ENCODE measurements at regions not wholly inside any gene's neighbourhood (a gene's known extent, or its start where the extent isn't known, plus 50 kb on each side); places are given as distances from the start of the nearest gene placed in this dataset.

GRCh38 chr6:19632230-19632629 lies 204.9 kb upstream of the ID4 start:
- Histone ChIP-seq H3K4me1 (ENCODE audit: insufficient read depth, low read length) (no peaks in the 10 kb centered on the region), H3K4me2 (ENCODE audit: insufficient read depth, low read length) (no peak overlapping the region), H4K20me1 (ENCODE audit: insufficient read depth, low read length) (no peaks in the 10 kb centered on the region), H3K79me2 (ENCODE audit: insufficient read depth, low read length) (no peaks in the 10 kb centered on the region), H3K36me3 (ENCODE audit: insufficient read depth, low read length) (no peaks in the 10 kb centered on the region), H3K4me3 (ENCODE audit: low read depth in 1 of 2, low read length in 2 of 2) (no peak overlapping the region), H3K27me3 (ENCODE audit: insufficient read depth, low read length, poor library complexity) (no peaks in the 10 kb centered on the region), H3K27ac (ENCODE audit: low read length) (no peak overlapping the region), H3K9ac (ENCODE audit: low read depth, low read length) (no peak overlapping the region), H3K9me3 (ENCODE audit: insufficient read depth, low read length, severe bottlenecking) (no peaks in the 10 kb centered on the region), H2AFZ (ENCODE audit: low read depth, low read length) (no peak overlapping the region)
- no peak for DNase-seq
- TF ChIP-seq EZH2 (IDR thresholded peaks at IDR 0.05; ENCODE audit: borderline replicate concordance, low read depth, low read length, severe bottlenecking): no peak
- TF ChIP-seq CTCF (IDR thresholded peaks at IDR 0.05; ENCODE audit: borderline replicate concordance, extremely low read depth, low read length, poor library complexity, severe bottlenecking): no peak
- no peak for ATAC-seq (ENCODE audit: insufficient read depth, low read depth)

GRCh38 chr6:19632786-19633185 lies 204.4 kb upstream of the ID4 start:
- no peak for DNase-seq
- H3K4me1 ChIP-seq (ENCODE audit: insufficient read depth, low read length): no peaks in the 10 kb centered on the region
- H3K4me3 ChIP-seq (ENCODE audit: low read depth in 1 of 2, low read length in 2 of 2): no peak overlapping the region
- no peak for TF ChIP-seq CTCF (IDR thresholded peaks at IDR 0.05; ENCODE audit: borderline replicate concordance, extremely low read depth, low read length, poor library complexity, severe bottlenecking)
- TF ChIP-seq EZH2 (IDR thresholded peaks at IDR 0.05; ENCODE audit: borderline replicate concordance, low read depth, low read length, severe bottlenecking): no peak
- H3K27me3 ChIP-seq (ENCODE audit: insufficient read depth, low read length, poor library complexity): no peaks in the 10 kb centered on the region
- H2AFZ ChIP-seq (ENCODE audit: low read depth, low read length): no peak overlapping the region
- no peak overlapping the region for H3K27ac ChIP-seq (ENCODE audit: low read length)
- H3K36me3 ChIP-seq (ENCODE audit: insufficient read depth, low read length): no peaks in the 10 kb centered on the region
- H3K79me2 ChIP-seq (ENCODE audit: insufficient read depth, low read length): no peaks in the 10 kb centered on the region
- no peak overlapping the region for H3K9ac ChIP-seq (ENCODE audit: low read depth, low read length)
- no peaks in the 10 kb centered on the region for H3K9me3 ChIP-seq (ENCODE audit: insufficient read depth, low read length, severe bottlenecking)
- ATAC-seq (ENCODE audit: insufficient read depth, low read depth): no peak
- no peak overlapping the region for H3K4me2 ChIP-seq (ENCODE audit: insufficient read depth, low read length)
- H4K20me1 ChIP-seq (ENCODE audit: insufficient read depth, low read length): no peaks in the 10 kb centered on the region

GRCh38 chr6:19635728-19636127 lies 201.4 kb upstream of the ID4 start:
- no peaks in the 10 kb centered on the region for H3K4me1 ChIP-seq (ENCODE audit: insufficient read depth, low read length)
- no peak overlapping the region for H3K27ac ChIP-seq (ENCODE audit: low read length)
- H3K27me3 ChIP-seq (ENCODE audit: insufficient read depth, low read length, poor library complexity): no peaks in the 10 kb centered on the region
- no peak overlapping the region for H3K4me2 ChIP-seq (ENCODE audit: insufficient read depth, low read length)
- TF ChIP-seq EZH2 (IDR thresholded peaks at IDR 0.05; ENCODE audit: borderline replicate concordance, low read depth, low read length, severe bottlenecking) (no peak), CTCF (IDR thresholded peaks at IDR 0.05; ENCODE audit: borderline replicate concordance, extremely low read depth, low read length, poor library complexity, severe bottlenecking) (no peak)
- no peaks in the 10 kb centered on the region for H3K36me3 ChIP-seq (ENCODE audit: insufficient read depth, low read length)
- H4K20me1 ChIP-seq (ENCODE audit: insufficient read depth, low read length): no peaks in the 10 kb centered on the region
- no peak overlapping the region for H3K4me3 ChIP-seq (ENCODE audit: low read depth in 1 of 2, low read length in 2 of 2)
- no peaks in the 10 kb centered on the region for H3K9me3 ChIP-seq (ENCODE audit: insufficient read depth, low read length, severe bottlenecking)
- DNase-seq (no peak), ATAC-seq (ENCODE audit: insufficient read depth, low read depth) (no peak)
- H2AFZ ChIP-seq (ENCODE audit: low read depth, low read length): no peak overlapping the region
- H3K9ac ChIP-seq (ENCODE audit: low read depth, low read length): no peak overlapping the region
- no peaks in the 10 kb centered on the region for H3K79me2 ChIP-seq (ENCODE audit: insufficient read depth, low read length)

- H3K36me3 ChIP-seq (ENCODE audit: insufficient read depth, low read length): no peaks in the 10 kb centered on the region
- H4K20me1 ChIP-seq (ENCODE audit: insufficient read depth, low read length): no peaks in the 10 kb centered on the region
- H3K27me3 ChIP-seq (ENCODE audit: insufficient read depth, low read length, poor library complexity): no peaks in the 10 kb centered on the region
- H3K4me2 ChIP-seq (ENCODE audit: insufficient read depth, low read length): no peak overlapping the region
- no peak overlapping the region for H3K9ac ChIP-seq (ENCODE audit: low read depth, low read length)
- no peaks in the 10 kb centered on the region for H3K9me3 ChIP-seq (ENCODE audit: insufficient read depth, low read length, severe bottlenecking)
- no peaks in the 10 kb centered on the region for H3K4me1 ChIP-seq (ENCODE audit: insufficient read depth, low read length)
- TF ChIP-seq EZH2 (IDR thresholded peaks at IDR 0.05; ENCODE audit: borderline replicate concordance, low read depth, low read length, severe bottlenecking) (no peak), CTCF (IDR thresholded peaks at IDR 0.05; ENCODE audit: borderline replicate concordance, extremely low read depth, low read length, poor library complexity, severe bottlenecking) (no peak)
- no peak overlapping the region for H2AFZ ChIP-seq (ENCODE audit: low read depth, low read length)
- no peak overlapping the region for H3K27ac ChIP-seq (ENCODE audit: low read length)
- ATAC-seq (ENCODE audit: insufficient read depth, low read depth) (no peak), DNase-seq (no peak)
- no peaks in the 10 kb centered on the region for H3K79me2 ChIP-seq (ENCODE audit: insufficient read depth, low read length)
- no peak overlapping the region for H3K4me3 ChIP-seq (ENCODE audit: low read depth in 1 of 2, low read length in 2 of 2)
Measured at GRCh38 chr6:19637010-19637409, 200.2 kb upstream of the ID4 start.
